HepG2 (cell line): ENCODE measurements at regions not wholly inside any gene's neighbourhood (a gene's known extent, or its start where the extent isn't known, plus 50 kb on each side); places are given as distances from the start of the nearest gene placed in this dataset.

Experiments
- ATAC-seq: fragments of 200-7000 bp; cut with Tn5 transposase; 3 replicates; pipeline ENCODE4 v1.9.1; 2020; ENCODE audit warnings: mild to moderate bottlenecking, moderate library complexity
- BruUV-seq: library from RNA; stranded (reverse); fragments of 400-500 nt; replicated peaks from 2 replicates; lab custom pipeline; 2021; lab: Mats Ljungman, UMichigan
- CTCF ChIA-PET: fragments of 300-600 bp; formaldehyde crosslinking; extraction: SDS; loops from one replicate; lab custom pipeline; 2021; ENCODE audit warnings: low total read pairs, inconsistent platforms, low intra/inter-chr PET ratio; lab: Yijun Ruan, JAX
- POLR2A ChIA-PET: fragments of 350-600 bp; sonication (Branson Sonifier 250); formaldehyde crosslinking; loops from one replicate; lab custom pipeline; 2020; ENCODE audit warnings: antibody characterized with exemption, inconsistent platforms; lab: Yijun Ruan, JAX
- DNase-seq: peaks from one replicate; pipeline ENCODE4 v3.0.0-alpha.2; 2015; ENCODE audit warnings: low spot score
- FAIRE-seq: peaks from 3 replicates; lab custom pipeline; 2011; peaks lifted over from hg19 to GRCh38; lab: Jason Lieb, UNC
- H2AFZ ChIP-seq: one replicate; pipeline ENCODE4 v1.6.1; 2011; ENCODE audit warnings: low read length, inconsistent platforms
- H3K27ac ChIP-seq: fragments of 300-600 bp; 3 replicates; pipeline ENCODE4 v1.8.0; 2011; ENCODE audit warnings: mixed run types, mild to moderate bottlenecking, mixed read lengths, low read length, inconsistent platforms; ENCODE audit not compliant: insufficient read depth; ENCODE audit errors: extremely low read length
- H3K27me3 ChIP-seq, 2 experiments: fragments of 200-600 bp in 1 of 2; 2 replicates in 1 of 2; 3 replicates in 1 of 2; pipeline versions ENCODE4 v1.6.0 to v1.8.0; 2011; ENCODE audit warnings: low read length in 2 of 2, mild to moderate bottlenecking in 2 of 2, moderate library complexity in 2 of 2, inconsistent platforms in 1 of 2; ENCODE audit not compliant: insufficient read depth in 2 of 2, control insufficient read depth in 1 of 2
- H3K36me3 ChIP-seq, 2 experiments: fragments of 200-600 bp in 1 of 2; replicated peaks in 1 of 2; 2 replicates in 1 of 2; 3 replicates in 1 of 2; pipeline versions ENCODE4 v1.5.1 to v1.8.0; 2011; ENCODE audit warnings: low read length in 2 of 2, inconsistent platforms in 1 of 2; ENCODE audit not compliant: insufficient read depth in 2 of 2, control insufficient read depth in 1 of 2
- H3K4me1 ChIP-seq: 2 replicates; pipeline ENCODE4 v1.5.1; 2012; ENCODE audit warnings: low read length, inconsistent platforms; ENCODE audit not compliant: insufficient read depth
- H3K4me2 ChIP-seq: 2 replicates; pipeline ENCODE4 v1.6.0; 2011; ENCODE audit warnings: low read depth, low read length, inconsistent platforms
- H3K4me3 ChIP-seq, 3 experiments: fragments of 200-600 bp in 1 of 3; sonication (generic), shearing (Covaris generic) in 1 of 3; replicated peaks in 1 of 3; 2 replicates each; pipeline ENCODE4 v1.5.1; 2011 to 2016; ENCODE audit warnings: low read length in 3 of 3, inconsistent platforms in 2 of 3, low read depth in 2 of 3, mild to moderate bottlenecking in 2 of 3, control low read depth in 1 of 3, mixed read lengths in 1 of 3; ENCODE audit not compliant: insufficient read depth in 1 of 3
- H3K79me2 ChIP-seq: one replicate; pipeline ENCODE4 v1.6.1; 2011; ENCODE audit warnings: low read length, inconsistent platforms; ENCODE audit not compliant: insufficient read depth
- H3K9ac ChIP-seq: 2 replicates; pipeline ENCODE4 v1.6.0; 2011; ENCODE audit warnings: mild to moderate bottlenecking, low read depth, low read length, inconsistent platforms; ENCODE audit not compliant: insufficient read depth
- H3K9me3 ChIP-seq: 2 replicates; pipeline ENCODE4 v1.5.1; 2012; ENCODE audit warnings: mild to moderate bottlenecking, low read length
- H4K20me1 ChIP-seq: 2 replicates; pipeline ENCODE4 v1.6.0; 2011; ENCODE audit warnings: inconsistent platforms, mild to moderate bottlenecking, low read length, moderate library complexity; ENCODE audit not compliant: insufficient read depth
- MED1 ChIP-seq: sonication (generic); formaldehyde crosslinking; IDR thresholded peaks from 2 replicates; pipeline ENCODE4 v1.4.0; 2020; ENCODE audit warnings: missing genetic modification reagents
- PRDM15 ChIP-seq: sonication (generic); formaldehyde crosslinking; IDR thresholded peaks from 2 replicates; pipeline ENCODE4 v1.4.0; 2020; ENCODE audit warnings: missing genetic modification reagents
- ZBTB4 ChIP-seq: sonication (generic); formaldehyde crosslinking; IDR thresholded peaks from 2 replicates; pipeline ENCODE4 v1.4.0; 2020; ENCODE audit warnings: missing genetic modification reagents, mild to moderate bottlenecking, borderline replicate concordance
- WGBS: methylation state at CpG from one replicate; pipeline ENCODE4 v1.1.6; 2017; ENCODE audit warnings: low lambda C conversion rate; 5-methylcytosine and 5-hydroxymethylcytosine counted together
- in situ Hi-C: cut with HindIII; loops from 2 replicates; pipeline ENCODE4 v1.10.0; 2017; ENCODE audit warnings: low pct_unique_long_range_greater_than_20kb; ENCODE audit not compliant: extremely low pct_ligation_motif_present
- intact Hi-C: fragments of 100-400 bp; cut with micrococcal nuclease; formaldehyde crosslinking; loops from one replicate; pipeline ENCODE4 v1.10.0; 2022; ENCODE audit not compliant: unreplicated experiment

- no peak overlapping the region for H3K27ac ChIP-seq
- POLR2A ChIA-PET = no interaction called here
- TF ChIP-seq ZBTB4 (no peak), PRDM15 (no peak), MED1 (CRISPR knock-in tag) (no peak)
- TF ChIP-seq, all 625 proteins: peak for 0
- CTCF ChIA-PET = no interaction called here
- FAIRE-seq = no peak
- no peak overlapping the region for H3K4me3 ChIP-seq
- H3K4me1 ChIP-seq = no peaks in the 10 kb centered on the region
- no peaks in the 10 kb centered on the region for H4K20me1 ChIP-seq
- H3K27me3 ChIP-seq = no peaks in the 10 kb centered on the region
- intact Hi-C loops (no loop called here), in situ Hi-C loops (no loop called here)
- WGBS = 0% methylated on average over 2 of the region's 2 CpGs
- no peak overlapping the region for H3K9ac ChIP-seq
- no peak for ATAC-seq
- no peaks in the 10 kb centered on the region for H3K9me3 ChIP-seq
- no peak overlapping the region for H3K4me2 ChIP-seq
- DNase-seq = no peak
- no peaks in the 10 kb centered on the region for H3K79me2 ChIP-seq
- no peaks in the 10 kb centered on the region for H3K36me3 ChIP-seq
- BruUV-seq = no TSS peak
- no peak overlapping the region for H2AFZ ChIP-seq
Measured at GRCh38 chr4:133372699-133373098, 223.6 kb downstream of the PCDH10 start.
